ENCODE measurements at regions not wholly inside any gene's neighbourhood (a gene's known extent, or its start where the extent isn't known, plus 50 kb on each side); places are given as distances from the start of the nearest gene placed in this dataset.

GRCh38 chr3:81433675-81434074, 327.8 kb downstream of the GBE1 start:
- TF ChIP-seq CTCF (conservative IDR thresholded peaks at IDR 0.05) (no peak), ZFX (IDR thresholded peaks at IDR 0.05) (no peak)
